HG03469 (cell line): ENCODE measurements at regions not wholly inside any gene's neighbourhood (a gene's known extent, or its start where the extent isn't known, plus 50 kb on each side); places are given as distances from the start of the nearest gene placed in this dataset.
"Not testable (repeated sequence)": the region's sequence is repeated elsewhere in the genome, so short reads cannot be mapped to it uniquely, and the experiment has no call there.

Experiments used
- ATAC-seq: cut with Tn5 transposase; IDR thresholded peaks from one replicate; pipeline ENCODE4 v1.9.1; 2021; ENCODE audit warnings: mild to moderate bottlenecking, moderate library complexity, moderate number of reproducible peaks; ENCODE audit not compliant: unreplicated experiment

DNA sequence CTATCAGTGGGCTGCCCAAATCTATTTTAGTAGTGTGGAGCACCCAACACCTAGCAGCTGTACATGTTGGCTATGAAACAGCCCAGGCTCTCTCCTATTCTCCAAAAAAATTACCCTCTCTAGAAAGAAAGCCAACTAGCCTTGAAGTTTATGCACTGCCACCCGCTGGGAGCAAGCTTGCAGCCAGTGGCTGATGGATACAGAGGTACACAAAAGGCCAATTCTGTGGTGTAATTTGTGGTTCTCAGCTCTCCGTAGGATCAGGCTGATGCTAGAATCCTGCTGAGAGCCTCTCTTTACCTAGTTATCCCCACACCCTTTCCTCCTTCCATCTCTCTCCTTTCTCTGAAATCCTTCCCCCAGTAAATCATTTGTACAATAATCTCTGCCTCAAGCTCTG, 1120.7 kb downstream of the DIAPH3 start:
- no peak for ATAC-seq

DNA sequence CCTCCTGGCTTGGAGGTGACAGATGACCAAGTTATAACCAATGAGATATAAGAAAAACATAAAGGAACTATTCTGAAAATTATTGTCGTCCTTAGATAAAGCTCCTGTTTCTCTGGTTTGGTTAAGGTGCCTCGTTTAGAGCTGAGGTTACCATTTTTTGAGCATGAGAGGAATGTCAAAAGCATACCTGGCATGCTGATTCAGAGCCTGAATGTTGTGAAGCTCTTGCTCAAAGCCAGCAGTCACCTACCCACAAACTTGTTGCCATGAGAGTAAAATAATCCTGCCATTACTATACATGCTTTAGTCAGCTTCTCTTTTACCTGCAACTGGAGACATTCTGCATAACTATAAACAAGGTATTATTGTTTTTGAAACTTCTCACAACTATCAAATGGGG, 1116.2 kb downstream of the DIAPH3 start:
- ATAC-seq: no peak

DNA sequence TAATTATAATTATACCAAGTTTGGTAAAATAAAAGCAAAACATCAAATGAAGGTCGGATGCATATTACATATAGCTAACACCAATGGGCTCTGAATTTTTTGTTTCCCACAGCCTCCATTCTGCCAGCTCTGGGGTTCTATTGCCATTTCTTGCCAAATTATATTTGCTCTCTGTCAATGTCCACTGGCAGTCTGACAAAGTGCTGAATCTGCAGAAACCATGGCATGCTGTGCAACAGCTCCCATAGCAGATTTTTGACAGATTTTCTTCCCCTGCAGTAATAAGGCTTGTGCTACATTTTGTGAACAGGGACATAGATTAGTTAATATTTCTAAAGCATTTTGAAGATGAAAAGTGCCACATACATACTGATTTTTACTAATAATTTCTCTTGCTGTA, 1102.1 kb downstream of the DIAPH3 start:
- ATAC-seq: no peak

DNA sequence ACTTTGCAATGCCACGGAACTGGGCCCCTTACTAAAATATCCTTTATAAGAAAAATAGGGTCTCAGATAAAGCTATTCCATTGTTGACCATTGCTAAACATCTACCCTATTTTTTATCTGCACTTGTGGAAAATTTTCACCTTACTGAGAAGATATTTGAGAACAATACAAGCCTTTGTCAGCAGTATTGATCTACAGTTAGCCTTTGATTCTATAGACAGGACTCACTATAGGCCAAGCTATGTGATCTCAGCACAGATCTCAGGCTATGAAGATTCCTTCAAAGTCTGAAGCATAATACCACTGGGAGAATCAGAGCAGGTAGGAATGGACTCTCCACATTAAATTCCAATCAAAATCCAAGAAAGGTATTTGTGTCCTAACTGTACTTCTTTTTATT, 1099.7 kb downstream of the DIAPH3 start:
- ATAC-seq: no peak

DNA sequence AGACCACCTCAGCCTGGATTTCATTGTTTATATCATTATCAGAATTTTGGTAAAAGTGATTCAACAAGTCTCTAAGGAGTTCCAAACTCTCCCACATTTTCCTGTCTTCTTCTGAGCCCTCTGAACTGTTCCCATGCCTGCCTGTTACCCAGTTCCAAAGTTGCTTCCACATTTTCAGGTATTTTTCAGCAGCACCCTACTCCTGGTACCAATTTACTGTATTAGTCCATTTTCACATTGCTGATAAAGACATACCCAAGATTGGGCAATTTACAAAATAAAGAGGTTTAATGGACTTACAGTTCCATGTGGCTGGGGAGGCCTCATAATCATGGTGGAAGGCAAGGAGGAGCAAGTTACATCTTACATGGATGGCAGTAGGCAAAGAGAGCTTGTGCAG, 1087.3 kb downstream of the DIAPH3 start:
- not testable (repeated sequence) for ATAC-seq

DNA sequence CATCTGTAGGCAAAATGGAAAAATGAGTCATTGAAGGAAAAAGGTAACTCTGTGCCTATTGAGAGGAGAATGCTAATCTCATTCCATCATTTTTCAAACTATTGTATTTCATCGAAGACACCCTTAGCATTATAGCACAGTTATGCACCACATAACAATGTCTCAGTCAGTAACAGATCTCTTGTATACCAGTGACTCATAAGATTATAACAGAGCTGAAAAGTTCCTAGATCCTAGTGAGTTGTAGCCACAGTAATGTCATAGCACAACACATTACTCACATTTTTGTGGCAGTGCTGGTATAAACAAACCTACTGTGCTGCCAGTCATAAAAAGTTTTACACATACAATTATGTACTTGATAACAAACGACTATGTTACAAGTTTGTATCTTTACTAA, 1077.6 kb downstream of the DIAPH3 start:
- ATAC-seq: no peak

DNA sequence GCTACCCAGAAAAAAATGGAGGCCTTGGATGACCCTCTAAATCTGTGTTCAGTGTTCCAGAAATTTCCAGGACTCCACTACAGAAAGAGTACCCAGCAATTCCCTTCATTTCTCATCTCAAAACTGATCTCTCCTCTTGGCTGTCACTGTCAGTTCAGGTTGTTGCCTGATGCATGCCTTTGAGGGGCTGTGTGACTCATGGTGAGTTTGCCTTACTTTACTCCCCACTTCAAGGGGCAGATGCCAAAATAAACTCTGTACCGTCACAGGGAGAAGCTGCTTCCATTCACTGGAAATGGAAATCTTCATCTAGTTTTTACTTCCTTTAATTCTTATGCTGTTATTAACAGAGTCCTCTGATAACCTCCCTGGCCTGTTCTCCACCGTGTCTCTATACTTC, 1075.0 kb downstream of the DIAPH3 start:
- ATAC-seq: no peak

DNA sequence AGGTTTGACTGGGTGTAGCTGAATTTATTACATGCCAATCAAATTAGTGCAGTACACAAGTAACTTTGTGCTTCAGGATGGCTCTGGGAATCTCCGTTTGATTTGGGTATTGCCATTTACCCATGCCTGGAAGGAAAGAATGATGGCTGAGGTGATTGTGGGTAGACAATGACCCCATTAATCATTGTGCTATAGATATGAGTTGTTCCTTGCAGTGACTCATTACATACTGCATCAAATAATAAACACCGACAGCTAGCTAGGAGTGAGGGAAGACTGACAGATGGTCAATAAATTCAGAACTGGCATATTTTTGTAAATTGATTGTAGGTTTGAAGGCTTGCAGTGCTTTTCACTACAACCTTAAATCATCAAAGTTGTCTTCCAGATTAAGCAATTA, 1069.5 kb downstream of the DIAPH3 start:
- no peak for ATAC-seq

DNA sequence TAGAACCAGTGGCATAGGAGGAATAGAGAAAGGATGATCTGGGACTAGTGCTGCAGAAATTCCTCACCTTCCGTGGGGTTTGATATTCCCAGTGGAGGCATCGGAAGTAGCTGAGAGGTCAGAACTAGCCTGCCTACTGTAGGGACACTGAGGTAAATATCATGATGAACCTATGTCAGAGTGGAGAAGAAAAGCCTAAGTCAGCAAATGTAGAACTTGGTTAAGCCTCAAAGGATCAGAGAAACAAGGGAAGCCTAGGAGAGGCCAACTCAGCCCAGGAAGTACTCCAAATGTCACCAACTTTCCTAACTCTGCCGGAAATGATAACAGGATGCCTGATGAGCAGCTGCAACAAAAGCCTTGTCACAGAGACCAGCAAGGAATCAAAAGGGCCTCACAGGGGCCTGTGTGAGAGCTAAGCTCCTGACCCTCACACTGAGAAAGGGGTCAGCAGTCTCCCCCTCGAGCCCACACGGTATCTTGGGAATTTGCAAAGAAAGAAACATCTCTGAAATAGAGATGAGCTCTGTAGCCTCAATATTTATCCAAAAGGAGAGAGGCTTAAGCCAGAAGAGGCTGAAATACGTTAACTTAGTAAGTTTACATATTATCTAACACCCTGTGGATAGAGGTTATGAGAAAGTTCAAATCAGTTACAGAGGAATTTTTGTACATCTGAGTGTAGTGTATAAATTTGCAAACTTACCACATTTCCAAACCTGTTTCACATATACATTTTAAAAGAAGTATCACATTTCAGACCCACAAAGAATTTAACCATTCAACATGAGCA, 1064.3 kb downstream of the DIAPH3 start:
- ATAC-seq: no peak

DNA sequence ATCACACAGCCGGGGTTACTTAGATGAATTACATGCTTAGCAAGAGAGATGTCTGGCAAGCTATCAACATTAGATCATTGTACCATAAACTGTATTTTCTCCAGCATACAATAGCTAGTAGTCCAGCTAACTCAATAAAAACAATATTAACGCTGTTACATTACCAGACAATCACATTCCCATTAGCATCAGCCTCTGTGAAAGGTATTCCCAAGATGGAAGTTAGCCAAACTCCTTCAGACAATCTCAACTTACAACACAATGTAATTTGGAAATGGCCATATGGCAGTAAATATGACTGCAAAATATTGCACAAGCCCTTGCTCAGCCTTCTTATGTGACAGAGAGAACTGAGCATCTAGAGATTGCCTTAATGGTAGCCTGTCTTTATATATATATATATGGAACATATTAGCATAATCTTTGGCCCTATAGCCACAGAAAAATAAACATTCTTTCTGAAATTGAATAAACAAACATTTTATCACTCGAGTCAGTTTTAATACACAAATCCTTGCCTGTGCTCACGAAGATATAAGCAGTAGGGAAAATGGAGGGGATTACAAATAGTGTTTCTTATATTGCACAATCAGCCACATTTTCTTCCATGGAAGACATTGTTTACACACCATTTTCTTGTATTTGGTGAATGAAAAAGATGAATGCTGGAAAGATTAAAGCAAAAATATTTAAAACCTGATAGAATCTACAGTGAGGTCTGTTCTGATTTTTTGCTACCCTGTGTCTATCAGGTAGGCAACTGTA, 1060.5 kb downstream of the DIAPH3 start:
- no peak for ATAC-seq

DNA sequence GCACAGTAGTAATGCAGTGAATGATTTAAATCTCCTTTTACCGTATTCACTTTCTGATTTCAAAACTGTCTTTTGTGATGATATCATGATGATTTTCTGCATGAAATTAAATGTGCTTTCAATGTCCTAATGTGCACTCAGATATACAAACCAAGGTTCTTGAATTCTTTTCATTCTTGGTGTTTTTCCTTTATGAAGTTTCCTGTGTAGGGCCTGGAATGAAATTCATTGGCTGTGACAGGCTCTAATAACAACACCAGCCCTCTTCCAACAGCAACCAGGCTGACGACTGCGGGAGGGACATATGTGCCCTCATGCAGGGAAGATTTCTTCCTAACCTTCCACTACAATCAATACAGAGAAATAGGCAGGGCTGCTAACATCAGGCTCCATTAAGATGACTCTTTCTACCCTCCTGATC, 1052.0 kb downstream of the DIAPH3 start:
- no peak for ATAC-seq

DNA sequence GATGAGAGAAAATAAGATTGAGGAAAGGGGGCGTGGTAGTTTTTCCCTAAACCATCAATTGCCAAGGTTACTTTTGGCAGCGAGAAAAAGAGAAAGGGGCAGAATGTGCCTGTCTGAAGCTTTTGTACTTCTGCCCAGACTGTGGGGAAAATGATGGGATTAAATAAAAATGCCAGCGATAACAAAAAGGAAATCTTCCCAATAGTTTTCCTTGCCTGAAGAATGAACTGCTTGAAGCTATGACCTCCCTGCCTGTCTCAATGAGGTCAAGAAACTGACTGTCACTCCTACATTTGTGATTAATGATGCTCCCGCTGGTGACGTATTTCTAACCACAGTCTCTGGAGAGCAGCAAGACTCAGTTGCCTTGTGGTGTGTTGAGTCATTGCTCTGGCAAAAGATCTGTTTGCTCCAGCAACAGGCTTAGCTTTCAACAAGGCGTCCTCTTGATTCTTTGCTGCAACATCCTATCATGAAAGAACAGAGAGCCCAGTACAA, 1051.5 kb downstream of the DIAPH3 start:
- no peak for ATAC-seq

DNA sequence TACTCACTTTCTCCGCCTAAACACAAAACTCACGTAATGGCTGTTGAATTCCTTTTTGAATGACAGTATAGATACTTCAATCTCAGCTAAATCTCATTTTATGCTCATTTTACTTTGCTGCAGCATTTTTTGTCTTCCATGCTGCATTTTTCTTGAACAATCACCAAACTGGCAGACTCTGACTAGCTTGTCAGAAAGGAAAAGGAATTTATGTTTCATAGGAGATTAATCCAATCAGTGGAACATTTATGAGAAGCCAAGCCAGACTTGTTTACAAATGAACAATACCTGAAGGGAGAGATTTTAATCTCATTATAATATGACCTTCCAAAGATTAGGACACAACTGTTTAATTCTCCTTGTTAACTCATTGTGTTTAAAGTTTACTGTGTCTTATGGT, 1044.3 kb downstream of the DIAPH3 start:
- ATAC-seq: no peak

DNA sequence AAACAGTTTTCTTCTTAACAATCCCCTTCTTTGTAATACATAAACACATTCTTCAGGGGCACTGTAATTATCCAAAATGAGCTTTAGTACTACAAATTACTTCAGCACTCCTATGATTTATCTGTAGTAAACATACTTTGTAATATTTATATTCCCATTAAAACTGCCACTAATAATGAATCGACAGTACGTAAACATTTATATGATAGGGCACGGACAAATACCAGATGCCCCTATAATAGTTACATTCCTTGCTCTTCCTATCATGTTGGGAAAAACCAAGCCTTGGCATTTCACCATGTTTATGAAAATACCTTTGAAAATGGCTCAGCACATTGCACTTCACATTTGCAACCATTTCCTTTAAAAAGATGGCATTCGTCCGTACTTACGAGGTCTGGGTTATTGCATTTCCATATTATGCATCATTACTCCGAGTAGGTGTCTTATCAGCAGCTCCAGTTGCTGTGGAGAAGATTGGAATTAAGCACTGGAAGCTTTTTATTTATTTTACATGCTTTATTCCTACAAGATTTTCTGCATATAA, 1043.4 kb downstream of the DIAPH3 start:
- no peak for ATAC-seq

DNA sequence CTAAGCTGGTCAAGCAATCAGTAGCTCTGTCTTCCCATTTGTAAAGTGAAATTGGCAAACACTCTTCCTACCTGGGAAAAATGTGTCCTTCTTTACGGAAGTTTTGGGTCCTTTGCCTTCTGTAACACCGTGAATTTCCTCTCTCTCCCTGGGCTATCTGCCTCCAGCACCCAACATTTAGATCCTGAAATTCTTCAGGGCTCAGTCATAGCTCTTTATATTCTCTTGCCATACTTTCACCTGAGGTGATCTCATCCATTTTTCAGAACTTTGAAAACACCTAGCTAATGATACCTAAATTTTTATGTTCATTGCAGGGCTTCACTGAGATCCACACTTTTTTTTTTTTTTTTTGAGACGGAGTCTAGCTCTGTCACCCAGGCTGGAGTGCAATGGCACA, 1042.2 kb downstream of the DIAPH3 start:
- no peak for ATAC-seq

DNA sequence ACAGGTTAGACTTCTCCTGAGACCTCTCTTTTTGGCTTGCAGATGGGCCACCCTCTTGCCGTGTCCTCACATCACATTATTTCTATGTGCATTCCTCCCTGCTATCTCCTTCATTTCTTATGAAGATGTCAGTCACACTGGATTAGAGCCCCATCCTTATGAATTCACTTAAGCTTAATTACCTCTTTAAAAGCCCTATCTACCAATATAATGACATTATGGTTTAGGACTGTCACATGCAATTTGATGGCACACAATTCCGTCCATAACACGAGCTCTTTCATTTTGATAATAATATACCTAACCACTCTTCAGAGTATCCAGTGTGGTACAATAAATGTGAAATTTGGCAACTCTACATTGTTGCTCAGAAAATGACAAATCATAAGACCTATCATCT, 1037.3 kb downstream of the DIAPH3 start:
- no peak for ATAC-seq

DNA sequence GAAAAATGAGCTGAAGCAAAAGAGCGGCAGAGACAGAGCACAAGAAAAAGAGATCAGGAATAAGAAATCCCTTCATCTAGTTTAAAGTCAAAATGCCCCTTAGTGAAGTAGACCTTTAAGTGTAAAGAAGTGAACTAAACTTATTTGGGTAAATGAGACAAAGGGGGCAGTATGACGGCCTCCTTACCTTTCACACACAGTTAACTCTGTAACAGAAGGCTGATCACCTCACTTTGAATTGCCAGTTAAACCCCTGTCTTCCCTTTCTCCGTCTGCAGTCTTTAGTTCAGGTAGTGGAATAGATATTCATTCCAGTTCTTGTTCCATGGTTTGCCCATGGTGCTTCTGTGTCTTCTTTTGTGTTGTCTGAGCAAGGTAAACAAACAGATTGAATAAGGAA, 1029.8 kb downstream of the DIAPH3 start:
- no peak for ATAC-seq

DNA sequence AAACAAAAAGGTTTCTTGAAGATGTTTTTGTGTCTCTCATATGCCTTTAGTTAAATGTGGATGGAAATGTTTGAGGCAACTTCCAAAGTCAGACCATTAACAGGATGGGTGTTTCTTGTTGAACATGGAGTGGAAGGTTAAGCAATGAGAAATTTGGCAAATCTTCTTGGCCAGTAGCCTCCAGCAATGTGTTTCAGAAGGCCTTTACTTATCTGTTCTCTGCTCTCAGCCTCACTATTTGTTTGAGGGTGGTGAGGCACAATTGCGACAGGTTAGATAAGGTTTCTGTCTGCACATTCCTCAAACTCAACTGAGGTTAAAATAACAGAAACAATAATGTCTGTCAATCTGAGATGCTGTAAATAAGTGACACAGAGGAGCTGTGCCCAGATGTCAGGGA, 1019.0 kb downstream of the DIAPH3 start:
- no peak for ATAC-seq

DNA sequence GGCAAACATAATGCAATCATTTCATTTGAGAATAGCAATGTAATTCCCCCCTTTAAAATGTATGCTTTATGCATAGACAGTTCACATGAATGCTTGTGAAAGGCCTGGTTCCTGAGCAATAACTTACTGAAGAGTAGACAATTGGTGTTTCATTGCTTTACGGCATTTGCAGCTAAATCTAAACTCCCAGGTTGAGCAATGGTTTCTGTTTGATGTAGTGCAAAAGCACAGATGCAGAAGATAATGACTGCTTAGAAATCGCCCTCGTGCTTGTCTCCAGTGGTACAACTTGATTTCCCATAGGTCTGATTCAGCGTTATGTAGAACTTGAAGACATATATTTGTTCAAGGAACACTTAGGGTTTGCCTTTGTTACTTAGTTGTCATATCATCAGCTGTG, 1018.3 kb downstream of the DIAPH3 start:
- no peak for ATAC-seq

DNA sequence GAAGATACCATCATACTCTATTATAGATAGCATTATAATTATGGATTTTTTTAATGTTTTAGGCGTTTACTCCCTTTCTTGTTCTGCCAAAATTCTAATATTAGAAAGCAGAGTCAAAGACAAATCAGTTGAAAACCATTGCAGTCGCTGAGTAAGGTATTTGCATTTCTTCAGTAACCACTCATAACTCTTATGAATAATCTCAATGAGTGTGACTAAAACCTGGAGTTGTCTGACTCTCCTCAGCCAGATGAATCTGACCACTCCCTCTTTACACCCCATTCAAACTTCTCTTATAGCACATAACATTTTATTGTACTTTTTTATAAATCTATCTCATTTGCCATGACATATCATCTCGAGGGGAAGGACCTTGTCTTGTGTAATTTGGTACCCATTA, 1006.5 kb downstream of the DIAPH3 start:
- ATAC-seq: no peak

DNA sequence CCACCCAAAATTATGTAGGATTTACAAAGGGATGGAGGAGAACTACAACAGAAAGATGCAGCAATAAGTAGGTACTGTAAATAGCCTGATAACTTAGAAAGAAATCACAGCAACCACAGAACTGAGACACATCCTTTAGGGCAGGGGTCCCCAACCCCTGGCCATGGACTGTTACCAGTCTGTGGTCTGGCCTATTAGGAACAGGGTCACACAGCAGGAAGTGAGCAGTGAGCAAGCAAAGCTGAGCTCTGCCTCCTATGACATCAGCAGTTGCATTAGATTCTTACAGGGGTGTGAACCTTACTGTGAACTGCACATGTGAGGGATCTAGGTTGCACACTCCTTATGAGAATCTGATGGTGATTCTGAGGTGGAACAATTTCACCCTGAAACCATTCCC, 997.6 kb downstream of the DIAPH3 start:
- ATAC-seq: no peak

DNA sequence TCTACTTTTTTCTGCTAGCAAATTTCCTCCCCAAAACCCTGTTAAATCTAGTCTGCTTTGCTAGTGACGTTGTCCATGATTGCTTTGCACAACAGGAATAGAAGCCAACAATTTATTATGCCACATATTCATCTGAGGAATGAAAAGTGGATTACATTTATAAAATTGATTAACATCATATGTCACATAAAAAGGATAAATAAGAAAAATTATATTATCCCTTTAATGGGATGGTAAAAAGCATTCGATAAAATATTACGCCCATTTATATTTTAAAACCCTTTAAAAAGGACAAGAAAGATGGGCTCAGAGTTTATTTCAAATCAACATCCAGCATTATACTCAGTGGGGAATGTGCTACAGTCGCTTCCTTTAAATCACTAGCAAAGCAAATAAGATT, 991.7 kb downstream of the DIAPH3 start:
- ATAC-seq: no peak
